ENCODE measurements at regions not wholly inside any gene's neighbourhood (a gene's known extent, or its start where the extent isn't known, plus 50 kb on each side); places are given as distances from the start of the nearest gene placed in this dataset.
"Not testable (repeated sequence)": the region's sequence is repeated elsewhere in the genome, so short reads cannot be mapped to it uniquely, and the experiment has no call there.

- no peak overlapping the region for H3K27ac ChIP-seq (ENCODE audit: low read depth, low read length)
- H3K4me3 ChIP-seq (ENCODE audit: low read depth, low read length) = no peak overlapping the region
- H3K4me1 ChIP-seq (ENCODE audit: control insufficient read depth, insufficient read depth, low read length) = no peaks in the 10 kb centered on the region
- no peaks in the 10 kb centered on the region for H3K36me3 ChIP-seq (ENCODE audit: control insufficient read depth, insufficient read depth, low read length)
- peaks cover 15% of the 10 kb centered on the region for H3K9me3 ChIP-seq (ENCODE audit: control insufficient read depth, insufficient read depth, low read length)
- no peaks in the 10 kb centered on the region for H3K27me3 ChIP-seq (ENCODE audit: control insufficient read depth, insufficient read depth, low read length)
- DNase-seq (ENCODE audit: low read depth in 4 of 6, low spot score in 6 of 6) = no peak
- 95% methylated on average over 3 of the region's 3 CpGs for WGBS (ENCODE audit: insufficient coverage)
These were observed 592.7 kb upstream of the SEMA6D start for GRCh38 chr15:47124430-47125102.

GRCh38 chr15:47129033-47129432 is 588.3 kb upstream of the SEMA6D start:
- WGBS (ENCODE audit: insufficient coverage) = 83% methylated on average over 3 of the region's 3 CpGs
- no peaks in the 10 kb centered on the region for H3K4me1 ChIP-seq (ENCODE audit: control insufficient read depth, insufficient read depth, low read length)
- no peak overlapping the region for H3K4me3 ChIP-seq (ENCODE audit: low read depth, low read length)
- H3K36me3 ChIP-seq (ENCODE audit: control insufficient read depth, insufficient read depth, low read length) = no peaks in the 10 kb centered on the region
- H3K9me3 ChIP-seq (ENCODE audit: control insufficient read depth, insufficient read depth, low read length) = peaks cover 12% of the 10 kb centered on the region
- H3K27me3 ChIP-seq (ENCODE audit: control insufficient read depth, insufficient read depth, low read length) = no peaks in the 10 kb centered on the region
- H3K27ac ChIP-seq (ENCODE audit: low read depth, low read length) = no peak overlapping the region
- no peak for DNase-seq (ENCODE audit: low read depth in 4 of 6, low spot score in 6 of 6)

GRCh38 chr15:47131450-47131849 is 585.9 kb upstream of the SEMA6D start:
- no CpG with 5 or more reads among the region's 7 CpGs for WGBS (ENCODE audit: insufficient coverage)
- not testable (repeated sequence) for H3K4me3 ChIP-seq (ENCODE audit: low read depth, low read length); DNase-seq (ENCODE audit: low read depth in 4 of 6, low spot score in 6 of 6)

GRCh38 chr15:47135267-47135666 is 582.0 kb upstream of the SEMA6D start:
- H3K9me3 ChIP-seq (ENCODE audit: control insufficient read depth, insufficient read depth, low read length) = no peaks in the 10 kb centered on the region
- no peak overlapping the region for H3K27ac ChIP-seq (ENCODE audit: low read depth, low read length)
- no peak for DNase-seq (ENCODE audit: low read depth in 4 of 6, low spot score in 6 of 6)
- no peaks in the 10 kb centered on the region for H3K27me3 ChIP-seq (ENCODE audit: control insufficient read depth, insufficient read depth, low read length)
- WGBS (ENCODE audit: insufficient coverage) = no CpG with 5 or more reads among the region's 2 CpGs
- no peaks in the 10 kb centered on the region for H3K36me3 ChIP-seq (ENCODE audit: control insufficient read depth, insufficient read depth, low read length)
- H3K4me3 ChIP-seq (ENCODE audit: low read depth, low read length) = no peak overlapping the region
- H3K4me1 ChIP-seq (ENCODE audit: control insufficient read depth, insufficient read depth, low read length) = no peaks in the 10 kb centered on the region

More at GRCh38 chr15:47131450-47131849, 585.9 kb upstream of the SEMA6D start:
- H3K36me3 ChIP-seq (ENCODE audit: control insufficient read depth, insufficient read depth, low read length); H3K4me1 ChIP-seq (ENCODE audit: control insufficient read depth, insufficient read depth, low read length); H3K27me3 ChIP-seq (ENCODE audit: control insufficient read depth, insufficient read depth, low read length); H3K27ac ChIP-seq (ENCODE audit: low read depth, low read length): not testable (repeated sequence)
- H3K9me3 ChIP-seq (ENCODE audit: control insufficient read depth, insufficient read depth, low read length) = peaks cover 12% of the 10 kb centered on the region

GRCh38 chr15:47136236-47136635 is 581.1 kb upstream of the SEMA6D start:
- Histone ChIP-seq H3K36me3 (ENCODE audit: control insufficient read depth, insufficient read depth, low read length) (no peaks in the 10 kb centered on the region), H3K4me1 (ENCODE audit: control insufficient read depth, insufficient read depth, low read length) (no peaks in the 10 kb centered on the region), H3K4me3 (ENCODE audit: low read depth, low read length) (no peak overlapping the region), H3K27ac (ENCODE audit: low read depth, low read length) (no peak overlapping the region), H3K9me3 (ENCODE audit: control insufficient read depth, insufficient read depth, low read length) (no peaks in the 10 kb centered on the region), H3K27me3 (ENCODE audit: control insufficient read depth, insufficient read depth, low read length) (no peaks in the 10 kb centered on the region)
- no CpG with 5 or more reads among the region's 2 CpGs for WGBS (ENCODE audit: insufficient coverage)
- no peak for DNase-seq (ENCODE audit: low read depth in 4 of 6, low spot score in 6 of 6)

- H3K4me3 ChIP-seq (ENCODE audit: low read depth, low read length) = no peak overlapping the region
- DNase-seq (ENCODE audit: low read depth in 4 of 6, low spot score in 6 of 6) = no peak
- H3K4me1 ChIP-seq (ENCODE audit: control insufficient read depth, insufficient read depth, low read length) = no peaks in the 10 kb centered on the region
- no peak overlapping the region for H3K27ac ChIP-seq (ENCODE audit: low read depth, low read length)
- 83% methylated on average over 1 of the region's 2 CpGs for WGBS (ENCODE audit: insufficient coverage)
- H3K9me3 ChIP-seq (ENCODE audit: control insufficient read depth, insufficient read depth, low read length) = no peaks in the 10 kb centered on the region
- no peaks in the 10 kb centered on the region for H3K27me3 ChIP-seq (ENCODE audit: control insufficient read depth, insufficient read depth, low read length)
- no peaks in the 10 kb centered on the region for H3K36me3 ChIP-seq (ENCODE audit: control insufficient read depth, insufficient read depth, low read length)
These were observed 577.3 kb upstream of the SEMA6D start for GRCh38 chr15:47139965-47140364.

- no peak overlapping the region for H3K27ac ChIP-seq (ENCODE audit: low read depth, low read length)
- no CpG with 5 or more reads among the region's 4 CpGs for WGBS (ENCODE audit: insufficient coverage)
- H3K27me3 ChIP-seq (ENCODE audit: control insufficient read depth, insufficient read depth, low read length) = no peaks in the 10 kb centered on the region
These were observed 559.5 kb upstream of the SEMA6D start for GRCh38 chr15:47157827-47158226.

GRCh38 chr15:47158573-47158972 is 558.7 kb upstream of the SEMA6D start:
- 33% methylated on average over 1 of the region's 2 CpGs for WGBS (ENCODE audit: insufficient coverage)
- Histone ChIP-seq H3K27ac (ENCODE audit: low read depth, low read length) (no peak overlapping the region), H3K27me3 (ENCODE audit: control insufficient read depth, insufficient read depth, low read length) (no peaks in the 10 kb centered on the region), H3K4me1 (ENCODE audit: control insufficient read depth, insufficient read depth, low read length) (no peaks in the 10 kb centered on the region), H3K4me3 (ENCODE audit: low read depth, low read length) (no peak overlapping the region), H3K36me3 (ENCODE audit: control insufficient read depth, insufficient read depth, low read length) (no peaks in the 10 kb centered on the region), H3K9me3 (ENCODE audit: control insufficient read depth, insufficient read depth, low read length) (no peaks in the 10 kb centered on the region)
- DNase-seq (ENCODE audit: low read depth in 4 of 6, low spot score in 6 of 6) = peak in 2 of 6 donors; percentile 17 to 49

More at GRCh38 chr15:47157827-47158226, 559.5 kb upstream of the SEMA6D start:
- H3K9me3 ChIP-seq (ENCODE audit: control insufficient read depth, insufficient read depth, low read length) = no peaks in the 10 kb centered on the region
- no peaks in the 10 kb centered on the region for H3K36me3 ChIP-seq (ENCODE audit: control insufficient read depth, insufficient read depth, low read length)
- H3K4me1 ChIP-seq (ENCODE audit: control insufficient read depth, insufficient read depth, low read length) = no peaks in the 10 kb centered on the region
- DNase-seq (ENCODE audit: low read depth in 4 of 6, low spot score in 6 of 6) = no peak
- H3K4me3 ChIP-seq (ENCODE audit: low read depth, low read length) = no peak overlapping the region

GRCh38 chr15:47177177-47177576 is 540.1 kb upstream of the SEMA6D start:
- Histone ChIP-seq H3K9me3 (ENCODE audit: control insufficient read depth, insufficient read depth, low read length) (peaks cover 1% of the 10 kb centered on the region), H3K4me3 (ENCODE audit: low read depth, low read length) (no peak overlapping the region), H3K4me1 (ENCODE audit: control insufficient read depth, insufficient read depth, low read length) (no peaks in the 10 kb centered on the region), H3K27me3 (ENCODE audit: control insufficient read depth, insufficient read depth, low read length) (no peaks in the 10 kb centered on the region), H3K27ac (ENCODE audit: low read depth, low read length) (no peak overlapping the region), H3K36me3 (ENCODE audit: control insufficient read depth, insufficient read depth, low read length) (no peaks in the 10 kb centered on the region)
- peak in 1 of 6 donors; percentile 16 for DNase-seq (ENCODE audit: low read depth in 4 of 6, low spot score in 6 of 6)
- WGBS (ENCODE audit: insufficient coverage) = 79% methylated on average over 2 of the region's 3 CpGs

GRCh38 chr15:47179988-47180387 is 537.3 kb upstream of the SEMA6D start:
- Histone ChIP-seq H3K27ac (ENCODE audit: low read depth, low read length) (no peak overlapping the region), H3K27me3 (ENCODE audit: control insufficient read depth, insufficient read depth, low read length) (no peaks in the 10 kb centered on the region), H3K4me1 (ENCODE audit: control insufficient read depth, insufficient read depth, low read length) (peaks cover 7% of the 10 kb centered on the region), H3K36me3 (ENCODE audit: control insufficient read depth, insufficient read depth, low read length) (no peaks in the 10 kb centered on the region), H3K9me3 (ENCODE audit: control insufficient read depth, insufficient read depth, low read length) (peaks cover 1% of the 10 kb centered on the region), H3K4me3 (ENCODE audit: low read depth, low read length) (no peak overlapping the region)
- no CpG with 5 or more reads among the region's 4 CpGs for WGBS (ENCODE audit: insufficient coverage)
- DNase-seq (ENCODE audit: low read depth in 4 of 6, low spot score in 6 of 6) = no peak

Measured in spinal cord (tissue), 9 donors.